Dermis microvascular lymphatic vessel endothelial cell (primary cell): ENCODE measurements at regions not wholly inside any gene's neighbourhood (a gene's known extent, or its start where the extent isn't known, plus 50 kb on each side); places are given as distances from the start of the nearest gene placed in this dataset.

Source experiments
- DNase-seq, 2 donors: peaks; one replicate each; pipeline versions ENCODE4 v3.0.0 to v3.0.0-alpha.2; 2010; ENCODE audit warnings: low read depth in 2 of 2

DNA sequence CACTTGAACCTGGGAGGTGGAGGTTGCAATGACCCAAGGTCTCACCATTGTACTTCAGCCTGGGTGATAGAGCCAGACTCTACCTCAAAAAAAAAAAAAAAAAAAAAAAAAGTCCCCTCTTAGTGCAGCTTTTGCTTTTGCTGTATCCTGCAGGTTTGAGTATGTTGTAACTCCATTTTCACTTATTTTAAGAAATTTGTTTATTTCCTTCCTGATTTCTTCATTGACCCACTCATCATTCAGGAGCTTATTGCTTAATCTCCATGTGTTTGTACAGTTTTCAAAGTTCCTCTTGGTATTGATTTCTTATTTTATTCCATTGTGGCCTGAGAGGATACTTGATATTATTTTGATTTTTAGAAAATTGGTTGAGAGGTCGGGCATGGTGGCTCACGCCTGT lies 50.9 kb upstream of the AK4 start:
- no peak for DNase-seq
